H9 (cell line): ENCODE measurements at regions not wholly inside any gene's neighbourhood (a gene's known extent, or its start where the extent isn't known, plus 50 kb on each side); places are given as distances from the start of the nearest gene placed in this dataset.

Experiments
- DNase-seq: peaks from one replicate; pipeline ENCODE4 v3.0.0-alpha.2; 2017
- H2AFZ ChIP-seq: one replicate; pipeline ENCODE4 v1.6.1; 2013; ENCODE audit warnings: mild to moderate bottlenecking, low read length, control low read depth, moderate library complexity
- H2AK5ac ChIP-seq: 2 replicates; pipeline ENCODE4 v1.6.1; 2013; ENCODE audit warnings: low read length, control low read depth, mixed read lengths; ENCODE audit not compliant: insufficient read length
- H2BK120ac ChIP-seq: one replicate; pipeline ENCODE4 v1.6.1; 2013; ENCODE audit warnings: low read depth, mild to moderate bottlenecking, low read length, control low read depth, inconsistent platforms; ENCODE audit not compliant: poor library complexity, severe bottlenecking
- H2BK12ac ChIP-seq: 2 replicates; pipeline ENCODE4 v1.6.1; 2013; ENCODE audit warnings: low read length, control low read depth, mixed read lengths, low read depth; ENCODE audit not compliant: insufficient read length
- H2BK15ac ChIP-seq: 2 replicates; pipeline ENCODE4 v1.6.1; 2013; ENCODE audit warnings: low read depth, low read length, control low read depth
- H2BK20ac ChIP-seq: one replicate; pipeline ENCODE4 v1.6.1; 2013; ENCODE audit warnings: low read depth, mild to moderate bottlenecking, low read length, control low read depth, inconsistent platforms; ENCODE audit not compliant: poor library complexity, severe bottlenecking
- H2BK5ac ChIP-seq: 2 replicates; pipeline ENCODE4 v1.6.1; 2013; ENCODE audit warnings: low read length, control low read depth, mixed read lengths; ENCODE audit not compliant: insufficient read length
- H3K14ac ChIP-seq: 2 replicates; pipeline ENCODE4 v1.6.1; 2013; ENCODE audit warnings: low read length, control low read depth; ENCODE audit not compliant: insufficient read depth
- H3K18ac ChIP-seq: 2 replicates; pipeline ENCODE4 v1.6.1; 2013; ENCODE audit warnings: low read depth, mild to moderate bottlenecking, mixed read lengths, low read length, control low read depth; ENCODE audit not compliant: insufficient read length
- H3K23ac ChIP-seq: 2 replicates; pipeline ENCODE4 v1.6.1; 2013; ENCODE audit warnings: low read length, control low read depth, mixed read lengths, low read depth; ENCODE audit not compliant: insufficient read length
- H3K23me2 ChIP-seq: 2 replicates; pipeline ENCODE4 v1.6.1; 2013; ENCODE audit warnings: low read depth, mild to moderate bottlenecking, mixed read lengths, low read length, control low read depth; ENCODE audit not compliant: insufficient read length, poor library complexity, severe bottlenecking
- H3K27ac ChIP-seq: 2 replicates; pipeline ENCODE4 v1.5.1; 2013; ENCODE audit warnings: low read length, control low read depth, mixed read lengths, low read depth; ENCODE audit not compliant: insufficient read length
- H3K27me3 ChIP-seq: 2 replicates; pipeline ENCODE4 v1.6.1; 2013; ENCODE audit warnings: low read length, control low read depth, inconsistent platforms; ENCODE audit not compliant: insufficient read depth
- H3K4ac ChIP-seq: 2 replicates; pipeline ENCODE4 v1.6.1; 2013; ENCODE audit warnings: low read depth, mild to moderate bottlenecking, control low read depth, inconsistent platforms, low read length, moderate library complexity
- H3K4me1 ChIP-seq: 2 replicates; pipeline ENCODE4 v1.6.1; 2013; ENCODE audit warnings: low read length, control low read depth, inconsistent platforms; ENCODE audit not compliant: insufficient read depth
- H3K4me2 ChIP-seq: 2 replicates; pipeline ENCODE4 v1.6.1; 2013; ENCODE audit warnings: low read length, control low read depth, mixed read lengths; ENCODE audit not compliant: insufficient read length, insufficient read depth
- H3K56ac ChIP-seq: 2 replicates; pipeline ENCODE4 v1.6.1; 2013; ENCODE audit warnings: low read depth, mild to moderate bottlenecking, mixed read lengths, low read length, control low read depth; ENCODE audit not compliant: insufficient read length
- H3K79me1 ChIP-seq: 2 replicates; pipeline ENCODE4 v1.6.1; 2013; ENCODE audit warnings: low read depth, mild to moderate bottlenecking, moderate library complexity, low read length, control low read depth, inconsistent platforms; ENCODE audit not compliant: insufficient read depth, poor library complexity, severe bottlenecking
- H3K79me2 ChIP-seq: 2 replicates; pipeline ENCODE4 v1.6.1; 2013; ENCODE audit warnings: low read length, control low read depth, inconsistent platforms; ENCODE audit not compliant: insufficient read depth
- H3K9ac ChIP-seq: 2 replicates; pipeline ENCODE4 v1.6.1; 2013; ENCODE audit warnings: low read length, control low read depth, mixed read lengths; ENCODE audit not compliant: insufficient read length; ENCODE audit errors: extremely low read depth
- H3K9me3 ChIP-seq: one replicate; pipeline ENCODE4 v1.6.1; 2013; ENCODE audit warnings: low read depth, low read length, inconsistent platforms; ENCODE audit not compliant: control insufficient read depth
- H3T11ph ChIP-seq: one replicate; pipeline ENCODE4 v1.6.1; 2013; ENCODE audit warnings: mild to moderate bottlenecking, low read length, control low read depth, inconsistent platforms
- H4K20me1 ChIP-seq: one replicate; pipeline ENCODE4 v1.6.1; 2013; ENCODE audit not compliant: control insufficient read depth, insufficient read length, insufficient read depth
- H4K5ac ChIP-seq: 2 replicates; pipeline ENCODE4 v1.6.1; 2013; ENCODE audit warnings: low read depth, mild to moderate bottlenecking, mixed read lengths, low read length, control low read depth; ENCODE audit not compliant: insufficient read length
- H4K8ac ChIP-seq: replicated peaks from 2 replicates; pipeline ENCODE4 v1.6.1; 2013; ENCODE audit warnings: low read length, control low read depth, mixed read lengths, low read depth; ENCODE audit not compliant: insufficient read length
- H4K91ac ChIP-seq: 2 replicates; pipeline ENCODE4 v1.6.1; 2013; ENCODE audit warnings: low read depth, mild to moderate bottlenecking, moderate library complexity, mixed read lengths, low read length, control low read depth; ENCODE audit not compliant: insufficient read length
- H3K27ac Mint-ChIP-seq, 3 experiments: 2 replicates in 2 of 3; 3 replicates in 1 of 3; pipeline ENCODE4 v1.8.0; 2020 to 2021; ENCODE audit warnings: mixed read lengths in 3 of 3, mild to moderate bottlenecking in 1 of 3, moderate library complexity in 1 of 3
- H3K27me3 Mint-ChIP-seq: 2 replicates; pipeline ENCODE4 v1.8.0; 2021; ENCODE audit warnings: low read depth, mild to moderate bottlenecking, moderate library complexity, mixed read lengths
- H3K36me3 Mint-ChIP-seq, 3 experiments: 2 replicates in 2 of 3; 3 replicates in 1 of 3; pipeline ENCODE4 v1.8.0; 2020 to 2021; ENCODE audit warnings: low read depth in 3 of 3, mixed read lengths in 3 of 3; ENCODE audit not compliant: insufficient read depth in 1 of 3
- H3K4me1 Mint-ChIP-seq, 2 experiments: 2 replicates each; pipeline ENCODE4 v1.8.0; 2020; ENCODE audit warnings: mixed read lengths in 2 of 2
- H3K4me3 Mint-ChIP-seq, 2 experiments: 2 replicates in 1 of 2; 3 replicates in 1 of 2; pipeline ENCODE4 v1.8.0; 2020 to 2021; ENCODE audit warnings: mild to moderate bottlenecking in 2 of 2, mixed read lengths in 2 of 2, moderate library complexity in 1 of 2
- H3K9me3 Mint-ChIP-seq, 2 experiments: 2 replicates in 1 of 2; 3 replicates in 1 of 2; pipeline ENCODE4 v1.8.0; 2020; ENCODE audit warnings: mild to moderate bottlenecking in 2 of 2, mixed read lengths in 2 of 2, moderate library complexity in 1 of 2
- WGBS: extraction: QIAGEN DNeasy Blood & Tissue Kit; methylation state at CpG from one replicate; pipeline ENCODE4 v1.1.7; 2013; ENCODE audit warnings: missing lambda C conversion rate, low lambda C conversion rate, mixed read lengths; ENCODE audit not compliant: insufficient read length; ENCODE audit errors: extremely low coverage; 5-methylcytosine and 5-hydroxymethylcytosine counted together
- TF ChIP-seq, protein P1 (sequence below): fragments of 200-600 bp; sonication (generic); conservative IDR thresholded peaks from 3 replicates; pipeline ENCODE4 v1.8.0; 2021; ENCODE audit warnings: antibody characterized with exemption, mild to moderate bottlenecking

- Histone ChIP-seq H2BK12ac (no peak overlapping the region), H3T11ph (no peak overlapping the region), H2BK120ac (no peak overlapping the region), H2AK5ac (no peak overlapping the region), H2BK20ac (no peak overlapping the region), H3K27ac (no peak overlapping the region), H3K14ac (no peak overlapping the region), H3K9me3 (no peaks in the 10 kb centered on the region), H3K18ac (no peak overlapping the region), H2BK5ac (no peak overlapping the region), H3K4me2 (no peak overlapping the region), H2AFZ (no peak overlapping the region), H3K9ac (no peak overlapping the region), H3K79me1 (no peaks in the 10 kb centered on the region), H2BK15ac (no peak overlapping the region), H4K8ac (no peak overlapping the region), H3K4me1 (no peaks in the 10 kb centered on the region), H3K4ac (no peak overlapping the region), H4K20me1 (no peaks in the 10 kb centered on the region), H3K23me2 (no peaks in the 10 kb centered on the region), H4K5ac (no peak overlapping the region), H3K56ac (no peak overlapping the region), H3K23ac (no peak overlapping the region), H4K91ac (no peak overlapping the region), H3K79me2 (no peaks in the 10 kb centered on the region), H3K27me3 (no peaks in the 10 kb centered on the region)
- no peak for DNase-seq
- no peaks in the 10 kb centered on the region for H3K36me3 Mint-ChIP-seq
- H3K4me1 Mint-ChIP-seq: no peaks in the 10 kb centered on the region
- H3K9me3 Mint-ChIP-seq: no peaks in the 10 kb centered on the region
- no peaks in the 10 kb centered on the region for H3K27me3 Mint-ChIP-seq
- H3K4me3 Mint-ChIP-seq: no peak overlapping the region
- H3K27ac Mint-ChIP-seq: no peak overlapping the region; a peak in 1 of 7 replicates
- TF ChIP-seq, protein P1, sequence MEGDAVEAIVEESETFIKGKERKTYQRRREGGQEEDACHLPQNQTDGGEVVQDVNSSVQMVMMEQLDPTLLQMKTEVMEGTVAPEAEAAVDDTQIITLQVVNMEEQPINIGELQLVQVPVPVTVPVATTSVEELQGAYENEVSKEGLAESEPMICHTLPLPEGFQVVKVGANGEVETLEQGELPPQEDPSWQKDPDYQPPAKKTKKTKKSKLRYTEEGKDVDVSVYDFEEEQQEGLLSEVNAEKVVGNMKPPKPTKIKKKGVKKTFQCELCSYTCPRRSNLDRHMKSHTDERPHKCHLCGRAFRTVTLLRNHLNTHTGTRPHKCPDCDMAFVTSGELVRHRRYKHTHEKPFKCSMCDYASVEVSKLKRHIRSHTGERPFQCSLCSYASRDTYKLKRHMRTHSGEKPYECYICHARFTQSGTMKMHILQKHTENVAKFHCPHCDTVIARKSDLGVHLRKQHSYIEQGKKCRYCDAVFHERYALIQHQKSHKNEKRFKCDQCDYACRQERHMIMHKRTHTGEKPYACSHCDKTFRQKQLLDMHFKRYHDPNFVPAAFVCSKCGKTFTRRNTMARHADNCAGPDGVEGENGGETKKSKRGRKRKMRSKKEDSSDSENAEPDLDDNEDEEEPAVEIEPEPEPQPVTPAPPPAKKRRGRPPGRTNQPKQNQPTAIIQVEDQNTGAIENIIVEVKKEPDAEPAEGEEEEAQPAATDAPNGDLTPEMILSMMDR: no peak
- no CpG with 5 or more reads among the region's 2 CpGs for WGBS
Measured at GRCh38 chr2:198807131-198807530, 650.6 kb downstream of the SATB2 start.
